Fibroblast of skin of right biceps (primary cell): ENCODE measurements at regions not wholly inside any gene's neighbourhood (a gene's known extent, or its start where the extent isn't known, plus 50 kb on each side); places are given as distances from the start of the nearest gene placed in this dataset.

Source experiments
- DNase-seq: peaks from one replicate; pipeline ENCODE4 v3.0.0-alpha.2; 2013

- DNase-seq: no peak
Observed at GRCh38 chr13:44293374-44293773, 80.2 kb upstream of the SERP2 start.

DNA sequence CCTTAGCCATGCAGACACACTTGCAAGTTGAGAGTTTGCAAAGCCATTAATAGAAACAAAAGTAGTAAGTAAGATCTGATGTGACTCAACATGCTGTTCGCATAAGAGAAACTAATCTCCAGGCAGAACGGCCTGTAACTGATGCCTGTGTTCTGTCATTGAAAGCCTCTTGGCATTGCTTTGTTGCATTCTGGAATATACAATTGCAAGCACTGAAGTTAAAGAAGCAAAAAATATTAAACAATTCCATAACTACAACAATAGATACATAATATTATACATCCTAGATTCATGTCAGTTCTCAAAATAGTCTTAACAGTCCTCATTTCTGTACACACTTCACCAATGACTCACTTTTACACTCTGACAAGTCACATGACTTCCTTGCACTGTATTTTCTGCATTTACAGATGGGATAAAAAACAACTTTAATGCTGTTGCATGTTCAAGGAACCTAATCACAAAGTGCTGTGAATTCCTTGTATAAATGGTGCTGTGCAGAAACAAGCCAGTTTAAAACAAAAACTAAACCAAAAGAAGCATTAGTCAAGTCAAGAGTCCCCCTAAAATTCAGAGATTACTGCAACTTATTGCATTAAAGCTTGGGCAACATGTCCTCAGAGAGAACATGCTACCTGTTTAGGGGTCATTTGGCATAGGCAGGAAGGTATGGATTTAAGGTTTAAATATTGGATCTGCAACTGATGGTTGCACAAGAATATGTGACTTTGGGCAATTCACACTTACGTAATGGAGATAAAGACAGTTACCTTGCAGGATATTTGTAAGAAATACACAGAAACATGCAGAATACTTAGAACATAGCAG lies 79.5 kb upstream of the SERP2 start:
- DNase-seq: peak; percentile 47

DNA sequence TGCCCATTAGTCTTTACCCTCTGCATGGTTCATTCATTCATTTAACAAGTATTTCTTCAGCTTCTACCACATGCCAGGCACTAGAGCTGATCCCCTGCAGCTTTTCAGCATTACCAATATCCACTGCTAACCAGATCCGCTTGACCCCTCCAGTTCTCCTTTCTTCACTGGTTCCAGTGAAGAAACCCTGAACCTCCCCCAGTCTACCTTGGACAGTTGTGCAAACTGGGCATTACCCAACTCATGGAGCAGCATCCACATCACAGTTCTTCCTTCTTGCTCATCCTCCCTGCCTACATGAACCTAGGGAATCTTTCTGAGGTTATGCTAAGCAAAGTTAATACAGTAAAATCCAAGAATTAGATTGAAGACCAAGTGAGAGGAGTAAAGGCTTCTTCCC lies 78.7 kb upstream of the SERP2 start:
- no peak for DNase-seq

DNA sequence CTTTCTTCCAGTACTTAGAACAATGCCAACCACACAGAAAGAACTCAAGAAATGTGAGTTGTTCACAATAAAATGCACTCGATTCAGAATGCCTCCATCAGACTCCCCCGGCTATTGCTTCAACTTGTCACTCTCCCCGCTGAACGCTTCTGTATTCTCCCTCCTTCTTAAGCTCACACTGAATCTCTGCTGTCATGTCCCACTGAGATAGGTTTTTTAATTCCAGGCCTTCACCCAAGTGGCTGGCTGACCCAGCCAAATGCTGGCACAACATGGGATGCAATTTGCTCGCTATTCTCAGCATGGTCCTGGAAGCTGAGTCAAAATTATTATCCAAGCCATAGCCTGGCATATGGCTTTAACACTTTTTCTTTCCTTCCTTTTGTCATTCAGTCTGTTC lies 76.8 kb upstream of the SERP2 start:
- no peak for DNase-seq

DNA sequence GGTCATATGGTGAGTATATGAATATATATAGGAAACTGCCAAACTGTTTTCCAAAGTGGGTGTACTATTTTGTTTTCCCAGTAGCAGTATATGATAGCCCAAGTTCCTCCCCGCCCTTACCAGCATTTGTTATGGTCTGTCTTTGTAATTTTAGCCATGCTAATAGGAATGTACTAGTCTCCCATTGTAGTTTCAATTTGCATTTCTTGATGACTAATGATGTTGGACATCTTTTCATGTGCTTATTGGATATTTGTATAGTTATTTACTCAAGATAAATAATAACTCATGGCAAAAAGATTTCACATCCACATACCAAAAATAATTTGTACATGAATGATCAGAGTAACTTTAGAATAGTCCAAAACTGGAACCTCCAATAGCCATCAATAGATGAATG lies 75.3 kb upstream of the SERP2 start:
- DNase-seq: peak; percentile 49

GRCh38 chr13:44299152-44299943 lies 74.3 kb upstream of the SERP2 start:
- peak; percentile 44 for DNase-seq

GRCh38 chr13:44300895-44301638 lies 72.6 kb upstream of the SERP2 start:
- DNase-seq: peak; percentile 67

- DNase-seq: no peak
Observed at GRCh38 chr13:44301639-44302015, 72.0 kb upstream of the SERP2 start.

- no peak for DNase-seq
Observed at GRCh38 chr13:44302233-44302632, 71.4 kb upstream of the SERP2 start.

DNA sequence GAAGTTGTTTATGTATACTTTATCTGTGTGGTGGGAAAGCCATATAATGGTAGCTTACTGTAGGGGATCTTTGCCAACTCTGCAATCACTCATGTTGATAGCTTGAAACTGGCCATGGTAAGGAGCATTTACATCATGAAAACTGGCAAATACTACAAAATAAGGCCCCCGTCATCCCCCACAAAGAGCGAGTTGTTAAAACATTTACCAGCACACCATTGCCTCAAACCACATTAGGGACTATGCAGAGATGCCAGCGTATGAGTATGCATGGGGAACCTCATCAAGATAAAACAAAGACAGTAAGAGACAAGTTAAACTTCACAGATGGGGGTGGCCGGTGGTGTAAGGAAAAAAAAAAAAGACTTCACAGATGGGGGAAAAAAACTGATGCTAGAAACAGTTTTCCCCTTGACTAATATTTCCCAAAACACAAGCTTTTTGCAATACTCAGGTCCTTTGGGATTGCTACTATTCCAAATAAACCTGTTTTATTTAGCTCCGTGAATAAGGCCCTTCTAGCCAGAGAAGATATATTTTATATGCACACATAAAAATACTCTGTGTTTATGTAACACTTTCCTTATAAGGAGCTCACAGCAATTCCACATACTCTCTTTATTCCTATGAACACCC lies 70.6 kb upstream of the SERP2 start:
- no peak for DNase-seq

GRCh38 chr13:44303681-44304432 lies 69.8 kb upstream of the SERP2 start:
- DNase-seq: no peak

DNA sequence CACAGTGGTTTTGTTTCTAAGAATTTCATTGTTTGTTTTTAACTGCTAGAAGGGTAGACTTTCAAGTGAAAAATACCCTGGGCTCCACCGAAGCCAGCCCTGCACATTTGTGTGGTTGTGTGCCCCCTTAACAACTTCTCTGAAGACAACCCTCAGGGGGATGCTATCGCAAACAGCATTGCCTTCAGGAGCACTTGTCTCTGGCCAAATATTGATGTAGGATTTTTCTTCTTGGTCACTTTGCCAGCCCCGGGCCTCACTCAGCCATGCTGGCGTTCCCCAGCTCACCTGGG lies 69.2 kb upstream of the SERP2 start:
- DNase-seq: no peak

GRCh38 chr13:44305286-44305685 lies 68.3 kb upstream of the SERP2 start:
- no peak for DNase-seq

- no peak for DNase-seq
Observed at GRCh38 chr13:44305917-44306370, 67.7 kb upstream of the SERP2 start.

GRCh38 chr13:44306371-44307192 lies 67.0 kb upstream of the SERP2 start:
- peak; percentile 97 for DNase-seq

GRCh38 chr13:44307255-44307654 lies 66.4 kb upstream of the SERP2 start:
- no peak for DNase-seq

- no peak for DNase-seq
Observed at GRCh38 chr13:44307844-44308243, 65.8 kb upstream of the SERP2 start.

DNA sequence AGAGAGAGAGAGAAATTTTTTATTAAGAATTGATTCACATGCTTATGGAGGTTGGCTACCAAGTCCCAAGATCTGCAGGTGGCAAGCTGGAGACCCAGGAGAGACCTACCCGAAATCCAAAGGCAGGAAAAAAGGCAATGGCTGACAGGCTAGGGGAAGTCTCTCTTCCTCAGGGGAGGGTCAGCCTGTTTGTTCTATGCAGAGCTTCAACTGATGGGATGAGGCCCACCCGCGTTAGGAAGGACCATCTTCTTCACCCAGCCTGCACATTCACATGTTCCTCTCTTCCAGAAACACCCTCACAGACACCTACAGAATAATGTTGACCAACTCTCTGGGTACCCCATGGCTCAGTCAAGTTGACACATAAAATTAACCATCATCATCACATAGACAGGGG lies 65.3 kb upstream of the SERP2 start:
- DNase-seq: no peak

GRCh38 chr13:44309794-44310757 lies 63.5 kb upstream of the SERP2 start:
- DNase-seq: no peak
